ENCODE measurements at regions not wholly inside any gene's neighbourhood (a gene's known extent, or its start where the extent isn't known, plus 50 kb on each side); places are given as distances from the start of the nearest gene placed in this dataset.

DNA sequence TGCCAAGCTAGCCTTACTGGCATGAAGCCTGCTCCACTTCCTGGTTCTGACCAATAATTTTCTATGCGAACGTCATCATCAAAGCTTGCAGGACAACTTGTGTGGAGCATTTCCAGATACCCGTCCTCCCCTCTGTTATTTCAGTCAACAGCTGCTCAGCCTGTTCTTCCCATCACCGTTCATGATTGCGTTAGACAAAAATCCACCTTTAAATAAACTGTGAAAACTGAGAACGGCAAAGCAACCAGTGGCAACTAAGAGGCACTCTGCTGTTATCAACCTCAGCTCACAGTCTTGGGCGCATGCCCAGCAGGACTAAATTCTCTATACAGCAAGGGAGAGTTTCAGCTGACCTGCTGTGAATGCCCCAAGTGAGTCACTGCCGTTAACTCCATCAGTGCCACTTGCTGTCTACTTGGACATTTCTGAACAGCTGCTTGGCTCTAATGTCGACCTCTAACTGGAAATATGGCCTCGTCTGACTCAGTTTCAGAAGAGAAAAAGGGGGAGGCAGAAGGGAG is 207.4 kb upstream of the RUNX1 start:
- DNase-seq (ENCODE audit: low read depth), result no peak

DNA sequence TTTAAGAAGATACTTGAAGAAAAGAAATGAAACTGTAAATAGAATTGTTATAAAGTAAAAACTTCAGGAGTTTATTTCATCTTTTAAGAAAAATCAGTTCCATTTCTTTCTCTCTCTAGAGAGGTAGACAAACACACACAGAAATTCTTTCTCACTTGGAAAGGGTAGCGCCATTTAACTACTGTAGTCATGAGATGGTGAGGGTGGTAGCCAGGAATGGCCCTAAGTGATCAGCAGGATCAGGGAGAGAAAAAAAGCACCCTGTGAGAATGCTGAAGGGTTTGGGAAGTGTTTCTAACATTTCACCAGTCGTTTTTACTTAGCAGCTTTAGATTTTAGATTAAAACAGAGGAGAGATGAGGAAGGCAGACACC is 205.7 kb upstream of the RUNX1 start:
- DNase-seq (ENCODE audit: low read depth), result no peak

DNA sequence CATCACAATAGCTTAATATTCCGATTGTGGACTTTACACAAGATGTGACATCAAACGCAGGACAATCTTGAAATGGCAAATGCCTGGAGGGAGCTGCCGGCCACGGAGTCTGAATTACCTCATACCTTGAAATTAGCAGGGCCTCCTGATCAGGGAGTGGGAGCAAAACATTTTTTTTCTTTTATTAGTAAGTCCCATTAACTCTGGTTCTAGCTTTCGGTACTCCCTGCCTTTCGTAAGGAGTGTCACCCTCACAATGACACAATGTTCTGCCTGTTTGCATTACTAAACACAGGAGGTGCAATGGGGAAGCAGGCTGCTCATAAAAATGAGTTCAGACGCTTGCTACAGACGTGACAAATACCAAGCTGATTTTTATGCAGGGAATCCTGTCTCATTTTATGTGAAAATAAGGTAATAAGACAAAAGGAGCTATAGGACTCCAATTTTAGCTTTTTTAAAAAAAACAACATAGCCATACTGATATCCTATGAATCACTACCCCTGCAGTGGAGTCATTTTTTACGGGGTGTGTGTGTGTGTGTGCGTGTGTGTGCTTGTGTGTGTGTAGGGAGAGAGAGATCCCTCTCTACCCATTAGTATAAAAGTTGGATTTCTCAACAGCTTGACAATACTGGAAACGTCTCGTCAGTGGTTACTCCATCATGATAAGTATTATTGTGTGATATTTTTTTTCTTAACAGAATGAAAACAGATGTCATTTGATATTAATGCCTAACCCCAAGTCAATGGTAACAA is 205.1 kb upstream of the RUNX1 start:
- no peak for DNase-seq (ENCODE audit: low read depth)

DNA sequence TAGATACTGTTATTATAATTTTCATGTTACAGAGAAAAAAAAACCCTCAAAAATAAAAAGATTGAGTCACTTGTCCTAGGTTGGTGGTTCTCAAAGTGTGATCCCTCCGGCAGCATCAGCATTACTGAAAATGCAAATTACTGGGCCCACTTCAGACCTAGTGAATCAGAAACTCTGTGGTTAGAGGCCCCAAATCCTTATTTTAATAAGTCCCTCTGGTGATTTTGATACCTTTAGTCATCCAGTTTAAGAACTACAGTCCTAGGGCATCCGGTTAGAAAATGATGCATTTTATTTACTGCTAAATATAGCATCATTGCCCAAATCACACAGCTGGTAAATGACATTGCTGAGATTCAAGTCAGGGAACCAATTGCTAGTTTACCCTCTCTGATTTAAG is 203.7 kb upstream of the RUNX1 start:
- DNase-seq (ENCODE audit: low read depth), result no peak

DNA sequence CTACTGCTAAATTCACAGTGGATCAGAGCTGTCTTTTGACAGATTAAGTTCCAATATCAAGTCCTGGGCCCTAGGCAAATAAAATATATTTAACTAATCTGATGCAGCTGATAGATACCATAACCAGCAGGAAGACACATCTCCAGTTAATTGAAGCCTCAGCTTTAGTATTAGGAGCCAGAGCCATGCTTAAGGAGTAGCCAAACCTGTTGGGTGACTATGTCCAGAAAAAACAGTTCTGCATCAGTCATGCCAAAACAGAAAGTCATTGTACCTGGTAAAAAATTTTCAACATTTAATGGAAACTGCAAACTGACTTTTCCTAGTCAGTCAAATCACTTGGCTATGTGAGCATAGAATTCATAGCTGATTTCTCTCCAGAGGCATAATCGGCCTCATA is 200.5 kb upstream of the RUNX1 start:
- DNase-seq (ENCODE audit: low read depth), result no peak

DNA sequence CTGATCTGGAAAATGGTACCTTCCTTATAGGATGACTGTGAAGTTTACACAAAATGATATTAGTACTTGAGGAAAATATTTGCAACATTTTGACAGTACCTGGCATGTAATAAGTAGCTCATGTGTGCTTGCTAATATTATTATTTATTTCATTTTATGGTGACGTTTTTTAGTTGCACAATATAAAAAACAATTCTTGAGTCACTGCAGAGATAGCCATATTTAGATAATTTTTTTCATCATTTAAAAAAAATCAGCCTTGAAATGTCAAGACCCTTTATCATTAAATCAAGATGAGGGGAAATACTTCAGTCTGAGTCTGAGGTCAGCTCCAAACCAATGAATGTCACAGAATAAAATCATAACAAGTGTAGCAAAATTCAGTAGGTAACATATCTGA is 196.8 kb upstream of the RUNX1 start:
- no peak for DNase-seq (ENCODE audit: low read depth)

DNA sequence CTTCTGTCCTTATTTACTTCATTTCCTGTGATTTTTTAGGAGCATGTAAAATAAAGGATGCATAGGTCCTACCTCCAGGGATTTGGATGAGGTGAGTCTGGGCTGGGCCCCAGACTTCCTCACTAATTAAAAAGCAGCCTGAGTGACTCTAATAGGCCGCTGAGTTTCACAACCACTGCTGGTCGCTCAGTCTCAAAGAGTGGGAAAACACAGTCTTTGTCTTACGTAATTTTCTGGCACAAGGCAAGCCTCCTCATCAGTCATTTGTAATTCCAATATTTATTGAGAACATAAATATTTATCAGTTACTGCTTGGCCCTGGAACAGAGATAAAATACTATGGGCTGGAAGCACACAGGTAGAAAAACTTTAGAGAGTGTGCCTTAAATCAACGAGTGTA is 195.4 kb upstream of the RUNX1 start:
- DNase-seq (ENCODE audit: low read depth), result no peak

DNA sequence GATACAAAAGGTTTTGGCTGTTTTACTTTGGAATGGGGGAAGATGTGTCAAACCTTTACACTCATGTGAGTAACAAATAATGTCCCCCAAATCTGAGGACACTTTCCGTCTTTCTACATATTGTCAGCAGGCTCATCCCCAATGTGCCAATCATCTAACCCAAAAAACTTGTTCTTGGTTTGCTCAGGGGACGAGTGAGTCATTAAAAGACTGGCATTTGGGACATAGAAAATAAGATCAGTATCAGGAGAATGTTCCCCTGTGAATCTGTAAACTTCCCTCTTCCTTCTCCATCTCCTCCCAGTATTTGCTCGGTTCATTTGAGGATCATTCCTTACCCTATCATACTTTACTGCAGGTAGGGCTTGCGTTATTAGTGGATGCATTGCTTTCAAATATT is 194.1 kb upstream of the RUNX1 start:
- no peak for DNase-seq (ENCODE audit: low read depth)

DNA sequence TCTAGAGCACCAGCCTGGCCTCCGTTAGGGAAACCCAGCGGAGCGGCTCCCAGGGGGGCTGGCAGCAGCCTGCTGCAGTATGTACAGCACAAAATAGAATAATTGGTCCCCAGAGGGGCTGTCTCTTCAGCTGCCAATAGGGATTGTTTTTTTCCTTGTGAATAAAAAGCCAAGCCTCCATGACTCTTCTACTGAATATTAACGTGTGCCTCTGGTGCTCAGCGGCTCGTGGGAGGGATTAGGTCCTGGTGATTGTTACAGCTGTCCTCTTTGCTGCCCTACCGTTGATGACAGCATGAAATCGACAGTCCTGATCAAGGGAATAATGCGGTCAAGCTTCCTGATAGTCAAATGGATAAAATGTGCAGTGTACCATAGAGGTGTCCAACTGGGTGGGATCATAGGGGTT is 190.7 kb upstream of the RUNX1 start:
- no peak for DNase-seq (ENCODE audit: low read depth)

DNA sequence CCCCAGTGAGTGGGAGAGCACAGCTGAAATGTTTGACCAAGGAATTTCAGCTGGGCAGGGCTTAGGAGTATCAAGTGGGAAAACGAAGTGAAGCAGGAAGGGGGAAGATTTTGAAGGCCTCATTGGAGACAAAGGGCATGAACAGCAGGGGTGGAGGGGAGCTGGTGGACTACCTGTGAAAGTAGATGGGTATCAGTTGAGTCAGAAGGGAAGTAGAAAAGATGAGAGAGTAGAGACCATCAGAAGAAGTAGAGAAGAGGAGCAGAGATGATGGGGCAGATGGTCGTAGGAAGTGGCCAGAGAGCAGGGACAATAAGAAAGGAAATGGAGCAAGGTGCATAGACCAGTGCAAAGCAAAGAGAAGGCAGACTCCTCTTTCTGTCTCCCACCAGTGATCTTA is 189.0 kb upstream of the RUNX1 start:
- DNase-seq (ENCODE audit: low read depth), result no peak

DNA sequence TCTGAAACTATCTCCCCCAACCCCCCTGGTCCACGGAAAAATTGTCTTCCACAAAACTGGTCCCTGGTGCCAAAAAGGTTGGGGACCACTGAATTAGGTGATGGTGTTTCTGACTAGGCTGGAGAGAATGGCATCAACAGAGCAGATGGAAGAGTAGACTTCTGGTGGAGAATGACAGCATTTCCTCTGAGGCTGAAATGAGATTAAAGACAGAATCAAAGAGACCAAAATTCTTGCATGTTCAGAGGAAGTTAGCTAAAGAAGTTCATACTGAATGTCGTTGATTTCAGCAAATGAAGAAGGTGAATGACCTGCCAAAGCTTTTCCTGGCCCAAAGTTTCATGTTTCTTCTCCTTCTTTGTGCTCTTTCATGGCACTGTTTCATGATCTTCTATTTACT is 188.2 kb upstream of the RUNX1 start:
- DNase-seq (ENCODE audit: low read depth), result no peak

DNA sequence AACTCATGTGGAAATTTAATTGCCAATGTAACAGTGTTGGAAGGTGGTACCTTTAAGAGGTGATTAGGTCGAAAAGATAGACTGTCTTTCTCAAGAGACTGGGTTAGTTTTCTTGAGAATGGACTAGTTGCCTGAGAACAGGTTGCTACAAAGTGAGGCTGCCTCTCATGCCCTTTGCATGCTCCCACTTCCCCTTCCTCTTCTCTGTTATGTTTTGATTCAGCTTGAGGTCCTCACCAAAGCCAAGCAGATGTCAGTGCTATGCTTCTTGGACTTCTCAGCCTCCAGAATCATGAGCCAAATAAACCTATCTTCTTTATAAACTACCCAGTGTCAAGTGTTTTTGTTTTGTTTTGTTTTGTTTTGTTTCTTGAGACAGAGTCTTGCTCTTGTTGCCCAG is 187.0 kb upstream of the RUNX1 start:
- no peak for DNase-seq (ENCODE audit: low read depth)

DNA sequence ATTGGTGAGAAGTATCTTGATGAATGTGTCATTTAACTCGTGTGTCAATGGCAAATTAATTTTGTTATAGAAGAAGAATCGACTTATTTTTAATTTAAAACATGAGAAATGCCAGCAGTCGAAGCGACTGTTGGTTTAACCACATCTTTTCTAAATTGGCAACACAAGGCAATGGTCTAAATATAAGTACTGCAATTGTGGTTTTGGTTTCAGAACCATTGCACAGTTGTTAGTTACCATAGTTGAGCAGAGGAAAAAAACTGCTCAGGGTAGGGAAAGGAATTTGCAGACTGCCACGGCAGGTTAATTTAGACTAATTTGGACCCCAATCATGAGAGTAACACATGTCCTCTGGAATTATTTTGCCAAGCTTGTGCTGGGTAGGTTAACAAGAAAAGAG is 185.6 kb upstream of the RUNX1 start:
- DNase-seq (ENCODE audit: low read depth), result no peak

DNA sequence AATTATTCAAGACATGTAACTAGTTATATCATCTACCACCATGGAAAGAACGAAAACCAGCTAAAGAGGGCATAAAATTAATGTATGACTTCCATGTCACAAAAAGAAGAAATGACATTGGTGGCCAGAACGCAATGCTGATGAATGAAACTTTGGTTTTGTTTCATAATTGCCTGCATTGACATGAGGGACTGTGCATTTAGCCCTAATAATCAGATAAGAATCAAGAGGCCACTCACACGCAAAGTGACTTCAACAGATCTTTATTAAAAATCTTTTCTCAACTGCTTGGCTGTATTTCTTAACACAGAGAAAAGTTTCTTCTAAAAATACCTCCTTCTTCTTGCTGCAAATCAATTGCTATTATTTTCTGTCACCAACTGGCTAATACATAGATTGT is 184.7 kb upstream of the RUNX1 start:
- DNase-seq (ENCODE audit: low read depth), result no peak

DNA sequence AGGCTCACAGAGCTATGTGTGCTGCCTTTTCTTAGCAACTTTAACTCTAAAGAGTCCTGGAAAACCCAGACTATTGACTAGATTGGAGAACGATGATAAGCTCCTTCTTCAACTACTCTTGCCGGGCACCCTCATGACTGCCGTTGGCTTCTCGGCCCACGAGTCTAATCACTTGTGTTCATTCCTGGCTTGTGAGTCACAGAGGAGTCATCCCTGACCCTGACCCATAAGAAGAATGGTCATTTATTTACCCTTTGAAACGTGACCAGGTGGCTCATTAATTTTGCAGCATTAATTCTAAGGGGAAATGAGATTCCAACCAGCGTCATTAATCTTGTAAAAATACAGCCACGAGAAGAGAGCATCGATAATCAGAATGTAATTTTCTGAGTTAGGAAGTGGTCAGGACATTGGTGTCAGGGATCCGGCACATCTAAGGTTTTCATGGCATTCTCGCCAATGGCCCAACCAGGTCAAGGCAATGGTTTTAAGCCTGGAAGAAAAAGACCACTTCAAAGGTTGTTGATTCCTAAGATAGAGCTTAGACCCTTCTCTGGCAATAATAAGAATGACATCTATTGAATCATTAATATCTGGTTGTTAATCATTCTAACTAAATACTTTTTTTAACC is 183.6 kb upstream of the RUNX1 start:
- no peak for DNase-seq (ENCODE audit: low read depth)

DNA sequence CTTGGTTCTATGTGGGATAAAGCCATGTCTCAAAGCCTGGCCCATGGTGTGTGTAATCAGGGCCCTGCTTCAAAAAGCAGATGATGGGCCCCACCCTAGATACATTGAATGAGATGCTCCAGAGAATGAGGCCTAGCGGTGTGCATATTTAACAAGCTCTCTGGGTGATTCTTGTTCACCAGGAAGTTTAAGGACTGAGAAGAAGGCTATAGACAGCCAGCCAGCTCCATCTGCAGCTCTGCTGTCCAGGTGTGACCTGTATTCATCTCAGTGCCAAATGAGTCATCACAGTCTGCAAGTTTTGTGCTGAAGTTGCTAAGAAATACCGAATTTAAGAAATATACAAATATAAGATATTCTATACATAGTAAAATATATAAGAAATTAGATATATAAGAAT is 182.0 kb upstream of the RUNX1 start:
- no peak for DNase-seq (ENCODE audit: low read depth)

DNA sequence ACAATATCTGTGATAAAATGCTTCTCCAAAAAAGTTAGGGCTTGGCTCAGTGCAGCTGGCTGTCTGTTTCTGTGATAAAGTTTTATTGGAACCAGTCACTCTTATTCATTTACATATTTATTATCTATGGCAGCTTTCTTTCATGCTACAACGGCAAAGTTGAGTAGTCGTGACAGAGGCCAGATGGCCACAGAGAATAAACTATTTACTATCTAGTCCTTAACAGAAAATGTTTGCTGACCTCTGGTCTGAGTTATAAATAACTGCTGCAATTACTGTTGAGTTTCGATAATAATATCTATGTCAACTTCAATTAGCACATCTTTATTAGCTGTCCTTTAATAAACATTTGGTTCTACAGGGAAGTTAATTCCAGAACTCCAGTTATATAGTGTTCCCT is 180.2 kb upstream of the RUNX1 start:
- DNase-seq (ENCODE audit: low read depth), result no peak

DNA sequence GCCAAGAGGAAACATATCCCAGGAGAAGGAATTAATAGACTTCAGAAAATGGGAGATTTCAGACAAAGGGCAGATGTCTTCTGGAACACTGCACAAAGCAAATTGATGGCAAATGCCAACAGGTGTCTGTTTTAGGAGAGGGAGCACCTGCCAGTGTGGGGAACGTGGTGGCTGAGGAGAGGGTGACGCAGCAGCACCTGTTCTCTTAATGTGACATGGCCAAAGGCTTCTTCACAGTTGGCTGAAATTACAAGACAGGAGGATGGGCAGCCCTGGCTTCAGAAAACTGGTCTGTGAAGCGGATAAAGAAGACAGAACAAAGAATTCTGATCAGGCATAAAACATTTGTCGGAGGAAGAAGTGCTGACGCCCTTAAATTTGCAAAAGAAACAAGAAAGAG is 178.7 kb upstream of the RUNX1 start:
- no peak for DNase-seq (ENCODE audit: low read depth)

DNA sequence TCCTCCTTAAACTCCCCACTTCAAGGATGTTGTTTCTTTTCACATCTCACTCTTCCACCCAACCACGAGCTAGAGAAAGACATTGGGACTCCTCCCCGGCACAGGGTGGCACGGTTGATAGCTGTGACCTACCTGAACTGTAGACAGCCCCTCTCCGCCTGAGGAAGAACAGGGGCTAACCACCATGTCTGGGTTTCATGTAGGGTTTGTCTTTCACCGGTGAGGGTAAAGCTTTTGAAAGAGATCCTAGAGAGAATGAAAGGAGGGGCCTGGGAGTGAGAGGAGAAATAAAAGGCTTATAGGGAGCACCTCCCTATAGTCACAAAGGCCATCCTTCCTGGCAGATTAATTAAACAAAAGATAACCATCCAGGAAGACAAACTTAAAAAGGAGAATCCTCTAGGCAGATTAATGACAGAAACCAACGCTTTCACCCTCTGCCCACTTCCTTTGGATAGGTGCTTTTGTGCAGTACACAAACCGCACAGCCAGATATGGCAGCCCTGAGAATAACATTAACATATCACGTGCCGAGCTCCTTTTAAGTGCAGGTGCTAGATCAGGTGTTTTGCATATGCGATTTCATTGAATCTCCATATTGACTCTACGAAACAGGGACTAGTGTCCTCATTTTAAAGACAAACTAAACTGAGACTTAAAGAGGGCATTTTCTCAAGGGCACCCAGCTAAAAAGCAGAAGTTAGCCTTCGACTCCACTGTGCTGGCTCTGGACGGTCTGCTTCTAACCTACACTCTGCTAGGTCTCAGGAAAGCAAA is 178.1 kb upstream of the RUNX1 start:
- no peak for DNase-seq (ENCODE audit: low read depth)

DNA sequence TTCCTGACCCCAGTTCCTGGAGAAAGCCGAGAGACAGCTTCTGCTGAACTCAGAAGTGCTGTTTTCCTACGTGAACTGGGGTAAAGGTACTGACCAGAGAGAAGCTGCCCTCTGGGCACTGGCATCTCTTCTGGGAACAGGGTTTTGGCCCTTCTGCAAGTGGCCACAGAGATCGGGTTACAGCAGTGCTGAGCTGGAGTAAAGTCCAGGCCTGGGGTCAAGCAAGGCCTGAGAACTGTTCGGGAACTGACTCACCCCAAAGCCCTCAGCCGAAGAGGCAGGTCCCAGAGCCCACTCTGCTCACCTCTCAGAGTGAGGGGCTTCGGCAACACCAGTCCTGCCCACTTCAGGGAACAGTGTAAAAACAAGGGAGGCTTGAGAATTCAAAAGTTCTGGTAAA is 177.2 kb upstream of the RUNX1 start:
- no peak for DNase-seq (ENCODE audit: low read depth)

DNA sequence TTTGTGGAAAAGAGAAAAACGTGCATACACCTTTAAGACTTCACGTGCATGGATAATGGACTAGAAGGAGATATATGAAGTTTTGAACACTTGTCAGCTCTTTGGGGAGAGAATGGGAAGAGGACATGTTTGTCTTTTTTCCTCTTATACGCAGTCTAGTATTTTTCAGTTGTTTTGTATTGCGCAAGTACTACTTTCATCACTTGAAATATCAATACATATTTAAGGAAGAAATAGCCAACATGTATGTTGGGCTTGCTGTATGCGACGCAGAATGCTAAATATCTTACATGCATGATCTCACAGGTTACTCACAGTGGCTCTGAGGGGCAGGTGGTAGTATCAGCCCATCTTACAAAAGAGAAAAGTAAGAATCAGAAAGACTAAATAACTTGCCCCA is 176.5 kb upstream of the RUNX1 start:
- DNase-seq (ENCODE audit: low read depth), result no peak

DNA sequence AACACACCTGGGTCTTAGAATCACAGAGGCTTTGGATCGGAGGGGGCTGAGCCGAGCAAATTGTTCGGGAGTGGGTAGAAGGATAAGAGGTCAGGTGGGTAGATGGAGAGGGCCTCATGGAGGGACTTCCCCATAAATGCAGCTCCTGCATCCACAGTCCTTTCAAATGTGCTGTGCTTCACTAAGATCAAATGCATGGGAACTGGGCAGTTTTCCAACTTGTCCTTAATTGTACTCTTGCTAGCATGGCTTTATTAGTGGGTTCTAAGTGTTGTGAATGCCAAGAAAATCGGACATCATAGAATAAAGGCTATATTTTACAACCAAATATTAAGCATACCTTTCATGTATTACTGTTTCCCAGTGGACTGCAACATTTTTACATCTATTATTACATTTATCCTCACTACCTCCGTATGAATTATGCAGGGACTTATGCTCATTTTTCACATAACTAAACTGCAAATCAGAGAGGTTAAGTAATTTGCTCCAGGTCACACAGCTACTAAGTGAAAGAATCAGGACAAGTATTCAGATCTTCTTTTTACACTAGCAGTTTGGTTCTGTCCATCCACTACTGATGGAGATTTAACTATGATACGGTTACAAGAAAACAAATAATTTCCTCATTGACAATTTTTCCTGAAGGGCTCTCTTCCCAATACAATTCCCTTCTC is 174.5 kb upstream of the RUNX1 start:
- no peak for DNase-seq (ENCODE audit: low read depth)

DNA sequence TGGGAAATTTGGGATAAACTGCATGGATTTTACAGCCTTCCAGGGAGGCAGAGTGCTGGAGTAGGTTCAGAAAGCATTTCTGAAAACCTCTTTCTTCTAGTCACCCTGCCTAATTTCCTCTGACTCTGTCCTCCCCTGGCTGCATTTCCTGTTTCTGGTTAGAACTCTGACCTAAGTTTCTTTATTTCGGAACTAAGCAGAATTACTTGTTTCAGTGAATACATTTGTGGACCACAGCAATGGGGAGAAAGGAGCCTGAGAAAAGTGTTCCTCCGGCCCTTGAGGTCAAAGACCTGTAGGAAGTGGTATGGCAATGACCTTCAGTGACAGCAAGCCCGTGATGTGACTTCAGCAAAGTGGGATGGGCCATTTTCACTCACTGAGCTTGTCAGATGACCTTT is 173.4 kb upstream of the RUNX1 start:
- no peak for DNase-seq (ENCODE audit: low read depth)

Measured in CMK (cell line).